SK-N-SH (cell line): ENCODE measurements at regions not wholly inside any gene's neighbourhood (a gene's known extent, or its start where the extent isn't known, plus 50 kb on each side); places are given as distances from the start of the nearest gene placed in this dataset.

ENCODE experiments used
- CTCF ChIP-seq: fragments of 200-600 bp; sonication (generic); IDR thresholded peaks from 2 replicates; pipeline ENCODE4 v1.6.1; 2017; ENCODE audit warnings: antibody characterized with exemption, mild to moderate bottlenecking, moderate library complexity
- EZH2phosphoT487 ChIP-seq: fragments of 200-600 bp; sonication (generic); IDR thresholded peaks from 2 replicates; pipeline ENCODE4 v1.6.1; 2017; ENCODE audit warnings: low read depth, mixed run types, mild to moderate bottlenecking, antibody characterized with exemption, moderate library complexity, borderline replicate concordance
- FOXJ3 ChIP-seq: sonication (generic); formaldehyde crosslinking; IDR thresholded peaks from 2 replicates; pipeline ENCODE4 v1.5.1; 2020; ENCODE audit warnings: mild to moderate bottlenecking, missing genetic modification reagents
- GABPA ChIP-seq: IDR thresholded peaks from 2 replicates; pipeline ENCODE4 v1.4.0; 2012; ENCODE audit warnings: low read depth, mild to moderate bottlenecking
- POLR2AphosphoS5 ChIP-seq: IDR thresholded peaks from 2 replicates; pipeline ENCODE4 v1.6.1; 2012; ENCODE audit warnings: low read depth, low read length
- RFX5 ChIP-seq: IDR thresholded peaks from 2 replicates; pipeline ENCODE4 v1.6.1; 2012; ENCODE audit warnings: mild to moderate bottlenecking, improper control_type of control experiment, low read length
- RXRA ChIP-seq: IDR thresholded peaks from 2 replicates; pipeline ENCODE4 v1.4.0; 2012; ENCODE audit warnings: low read depth, mild to moderate bottlenecking, borderline replicate concordance
- SIN3A ChIP-seq: IDR thresholded peaks from 2 replicates; pipeline ENCODE4 v1.6.1; 2012; ENCODE audit warnings: low read depth, mild to moderate bottlenecking, low read length, moderate library complexity, borderline replicate concordance
- SMC3 ChIP-seq: IDR thresholded peaks from 2 replicates; pipeline ENCODE4 v1.6.1; 2012; ENCODE audit warnings: low read depth, low read length, improper control_type of control experiment
- TAF1 ChIP-seq: IDR thresholded peaks from 2 replicates; pipeline ENCODE4 v1.6.1; 2012; ENCODE audit warnings: low read depth, mild to moderate bottlenecking, low read length, moderate library complexity, borderline replicate concordance
- TEAD4 ChIP-seq: IDR thresholded peaks from 2 replicates; pipeline ENCODE4 v1.4.0; 2012; ENCODE audit warnings: mild to moderate bottlenecking, borderline replicate concordance; ENCODE audit not compliant: insufficient read depth
- USF1 ChIP-seq: IDR thresholded peaks from 2 replicates; pipeline ENCODE4 v1.4.0; 2012; ENCODE audit warnings: low read depth, borderline replicate concordance
- USF2 ChIP-seq: fragments of 150-350 bp; IDR thresholded peaks from 2 replicates; pipeline ENCODE4 v1.6.1; 2017; ENCODE audit warnings: antibody characterized with exemption, low read length, low read depth, borderline replicate concordance
- YY1 ChIP-seq: IDR thresholded peaks from 2 replicates; pipeline ENCODE4 v1.4.0; 2012; ENCODE audit warnings: low read depth, mild to moderate bottlenecking

GRCh38 chr7:111672901-111673300, 110.6 kb upstream of the IMMP2L start:
- TF ChIP-seq CTCF (no peak), FOXJ3 (no peak), USF2 (no peak), EZH2phosphoT487 (no peak), RXRA (no peak), POLR2AphosphoS5 (no peak), TEAD4 (no peak), TAF1 (no peak), RFX5 (no peak), SIN3A (no peak), YY1 (no peak), USF1 (no peak), GABPA (no peak), SMC3 (no peak)
